SH-SY5Y (cell line): ENCODE measurements at regions not wholly inside any gene's neighbourhood (a gene's known extent, or its start where the extent isn't known, plus 50 kb on each side); places are given as distances from the start of the nearest gene placed in this dataset.

ENCODE experiments used
- GATA2 ChIP-seq: IDR thresholded peaks from 2 replicates; pipeline ENCODE4 v1.6.1; 2011; ENCODE audit warnings: mild to moderate bottlenecking, low read depth, low read length
- GATA3 ChIP-seq: IDR thresholded peaks from 2 replicates; pipeline ENCODE4 v1.6.1; 2011; ENCODE audit warnings: low read depth, mild to moderate bottlenecking, low read length, moderate library complexity

DNA sequence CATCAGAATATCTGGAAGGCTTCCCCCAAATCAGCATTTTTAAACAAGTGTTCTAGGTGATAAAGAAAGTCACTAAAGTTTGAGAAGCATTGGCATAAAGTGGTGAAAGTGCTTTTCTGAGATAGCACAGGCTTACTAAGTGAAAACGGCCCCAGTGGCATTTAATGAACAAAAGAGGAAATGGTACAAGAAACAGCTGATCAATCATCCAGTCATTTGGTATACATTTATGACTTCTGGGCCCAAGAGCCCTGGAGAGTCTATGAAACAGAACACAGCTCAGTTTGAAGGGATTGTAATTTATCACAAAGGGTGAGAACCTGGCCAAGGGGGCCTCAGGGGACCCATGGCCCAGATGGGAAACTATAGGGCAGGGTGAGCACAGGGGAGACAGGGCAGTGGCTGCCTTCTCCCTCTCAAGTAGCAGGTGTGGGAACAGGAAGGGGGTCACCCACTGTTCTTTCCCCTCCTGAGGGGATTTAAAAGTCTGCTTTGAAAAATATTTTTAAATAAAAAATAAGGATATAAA, 265.5 kb upstream of the ROPN1 start:
- no peak for TF ChIP-seq GATA3
- TF ChIP-seq GATA2, result no peak
